ENCODE measurements at regions not wholly inside any gene's neighbourhood (a gene's known extent, or its start where the extent isn't known, plus 50 kb on each side); places are given as distances from the start of the nearest gene placed in this dataset.

GRCh38 chr1:218964471-218965185 lies 209.1 kb upstream of the LYPLAL1 start:
- no peak for TF ChIP-seq POLR2A (IDR thresholded peaks at IDR 0.05)
- TF ChIP-seq CTCF (IDR thresholded peaks at IDR 0.05): no peak

Measured in upper lobe of left lung (tissue), 4 donors.